ENCODE measurements at regions not wholly inside any gene's neighbourhood (a gene's known extent, or its start where the extent isn't known, plus 50 kb on each side); places are given as distances from the start of the nearest gene placed in this dataset.
"Not testable (repeated sequence)": the region's sequence is repeated elsewhere in the genome, so short reads cannot be mapped to it uniquely, and the experiment has no call there.

DNA sequence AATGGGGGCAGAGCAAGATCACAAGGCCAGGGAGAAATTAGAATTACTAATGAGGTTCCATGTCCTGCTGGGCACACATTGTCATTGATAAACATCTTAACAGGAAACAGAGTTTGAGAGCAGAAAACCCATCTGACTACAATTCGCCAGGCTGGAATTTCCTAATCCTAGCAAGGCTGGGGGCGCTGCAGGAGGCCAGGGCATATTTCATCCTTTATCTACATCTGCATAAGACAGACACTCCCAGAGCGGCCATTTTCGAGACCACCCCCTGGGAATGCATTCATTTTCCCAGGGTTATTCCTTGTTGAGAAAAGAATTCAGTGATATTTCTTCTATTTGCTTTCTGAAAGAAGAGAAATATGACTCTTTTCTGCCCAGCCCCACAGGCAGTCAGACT, 152.7 kb downstream of the SUCLG1 start:
- TF ChIP-seq, protein P1, sequence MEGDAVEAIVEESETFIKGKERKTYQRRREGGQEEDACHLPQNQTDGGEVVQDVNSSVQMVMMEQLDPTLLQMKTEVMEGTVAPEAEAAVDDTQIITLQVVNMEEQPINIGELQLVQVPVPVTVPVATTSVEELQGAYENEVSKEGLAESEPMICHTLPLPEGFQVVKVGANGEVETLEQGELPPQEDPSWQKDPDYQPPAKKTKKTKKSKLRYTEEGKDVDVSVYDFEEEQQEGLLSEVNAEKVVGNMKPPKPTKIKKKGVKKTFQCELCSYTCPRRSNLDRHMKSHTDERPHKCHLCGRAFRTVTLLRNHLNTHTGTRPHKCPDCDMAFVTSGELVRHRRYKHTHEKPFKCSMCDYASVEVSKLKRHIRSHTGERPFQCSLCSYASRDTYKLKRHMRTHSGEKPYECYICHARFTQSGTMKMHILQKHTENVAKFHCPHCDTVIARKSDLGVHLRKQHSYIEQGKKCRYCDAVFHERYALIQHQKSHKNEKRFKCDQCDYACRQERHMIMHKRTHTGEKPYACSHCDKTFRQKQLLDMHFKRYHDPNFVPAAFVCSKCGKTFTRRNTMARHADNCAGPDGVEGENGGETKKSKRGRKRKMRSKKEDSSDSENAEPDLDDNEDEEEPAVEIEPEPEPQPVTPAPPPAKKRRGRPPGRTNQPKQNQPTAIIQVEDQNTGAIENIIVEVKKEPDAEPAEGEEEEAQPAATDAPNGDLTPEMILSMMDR (IDR thresholded peaks at IDR 0.05; ENCODE audit: control extremely low read depth, extremely low read depth, low read depth, missing control alignments) = no peak
- no peak for DNase-seq (ENCODE audit: extremely low spot score)
- ChIA-PET POLR2A (no interaction called here), CTCF (interaction anchor here (1.9 to 4.0 kb wide), 2 partner anchors 7 to 10 kb away, joined by 5 to 36 read pairs; no protein-coding TSS in a partner anchor)

DNA sequence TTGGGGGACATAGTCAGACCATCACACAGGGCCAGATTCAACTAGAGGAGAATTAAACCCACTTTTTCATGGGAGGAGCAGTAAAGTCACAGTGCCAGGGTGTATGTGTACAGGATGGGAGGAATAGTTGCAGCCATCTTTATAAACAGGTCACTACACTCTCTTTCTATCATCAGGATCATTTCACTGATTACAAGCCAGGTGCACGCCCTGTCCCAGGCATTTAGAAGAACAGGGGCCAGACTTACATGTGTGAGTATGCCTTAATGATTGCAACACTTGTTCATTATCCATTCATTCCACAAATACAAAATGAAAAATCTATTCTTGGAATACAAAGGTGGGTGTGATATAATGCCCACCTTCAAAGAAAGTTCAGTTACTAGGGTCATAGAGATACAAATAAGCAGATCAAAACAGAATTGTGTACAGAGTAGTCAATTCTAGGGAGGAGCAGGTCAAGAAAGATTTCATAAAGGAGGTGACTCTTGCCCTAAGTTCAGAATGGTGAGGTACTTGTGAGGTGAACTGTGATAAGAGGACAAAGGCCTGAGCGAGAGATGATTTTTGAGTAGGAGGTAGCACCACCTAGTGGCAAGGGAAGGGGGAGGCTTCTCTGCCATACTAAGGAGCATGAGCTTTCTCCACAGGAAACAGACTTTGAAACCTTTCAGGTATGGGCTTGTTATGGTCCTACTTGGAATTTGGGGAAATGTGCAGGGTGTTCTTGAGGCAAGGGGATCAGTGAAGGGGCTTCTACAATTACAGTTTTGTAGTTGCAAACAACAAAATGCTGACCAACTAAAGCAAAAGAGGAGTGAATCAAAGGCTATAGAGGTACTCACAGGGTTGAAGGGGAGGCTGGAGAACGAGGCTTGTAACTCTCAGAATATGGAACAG, 156.3 kb downstream of the SUCLG1 start:
- TF ChIP-seq, protein P1 (IDR thresholded peaks at IDR 0.05; ENCODE audit: control extremely low read depth, extremely low read depth, low read depth, missing control alignments) = peak; percentile 84
- ChIA-PET CTCF (interaction anchor here (0.6 to 4.0 kb wide), 10 partner anchors 11 to 280 kb away, joined by 3 to 36 read pairs (median 3); no protein-coding TSS in a partner anchor), POLR2A (no interaction called here)
- DNase-seq (ENCODE audit: extremely low spot score) = peak; percentile 66

DNA sequence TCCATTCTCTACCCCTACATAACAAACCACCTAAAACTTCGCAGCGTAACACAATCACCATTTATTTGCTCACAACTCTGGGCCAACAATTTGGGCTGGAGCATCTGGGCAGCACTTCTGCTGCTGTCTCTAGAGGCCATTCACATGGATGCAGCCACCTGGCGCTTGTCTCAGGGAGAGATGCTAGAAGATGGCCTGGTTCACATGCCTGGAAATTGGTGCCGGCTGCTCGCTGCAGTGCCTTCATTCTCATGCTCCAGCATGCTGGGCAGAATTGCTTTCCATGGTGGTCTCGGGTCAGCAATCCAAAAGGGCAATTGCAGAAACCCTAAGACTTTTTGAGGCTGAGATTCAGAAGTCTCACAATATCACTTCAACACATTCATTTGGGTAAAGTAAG, 157.4 kb downstream of the SUCLG1 start:
- DNase-seq (ENCODE audit: extremely low spot score) = no peak
- TF ChIP-seq, protein P1 (IDR thresholded peaks at IDR 0.05; ENCODE audit: control extremely low read depth, extremely low read depth, low read depth, missing control alignments) = no peak
- ChIA-PET POLR2A (no interaction called here), CTCF (no interaction called here)

DNA sequence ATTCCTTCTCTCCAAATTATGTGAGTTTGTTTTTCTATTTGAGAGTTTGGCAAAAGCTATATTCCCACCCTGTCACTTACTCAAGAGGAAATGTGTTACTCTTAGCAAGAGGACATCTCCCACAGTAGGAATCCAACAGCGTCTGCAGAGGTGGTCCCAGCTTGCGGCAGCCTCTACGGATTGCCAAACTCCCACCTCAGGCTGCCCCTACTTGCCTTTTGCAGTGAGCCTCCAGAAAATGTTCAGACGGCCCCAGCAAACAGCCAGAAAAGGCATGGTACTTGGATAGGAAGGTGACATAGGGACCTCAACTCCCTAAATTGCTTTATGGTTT, 158.4 kb downstream of the SUCLG1 start:
- no peak for DNase-seq (ENCODE audit: extremely low spot score)
- ChIA-PET POLR2A (no interaction called here), CTCF (interaction anchor here (1.3 kb wide), 1 partner anchor 14 kb away, joined by 5 read pairs; no protein-coding TSS in a partner anchor)
- TF ChIP-seq, protein P1 (IDR thresholded peaks at IDR 0.05; ENCODE audit: control extremely low read depth, extremely low read depth, low read depth, missing control alignments) = no peak

DNA sequence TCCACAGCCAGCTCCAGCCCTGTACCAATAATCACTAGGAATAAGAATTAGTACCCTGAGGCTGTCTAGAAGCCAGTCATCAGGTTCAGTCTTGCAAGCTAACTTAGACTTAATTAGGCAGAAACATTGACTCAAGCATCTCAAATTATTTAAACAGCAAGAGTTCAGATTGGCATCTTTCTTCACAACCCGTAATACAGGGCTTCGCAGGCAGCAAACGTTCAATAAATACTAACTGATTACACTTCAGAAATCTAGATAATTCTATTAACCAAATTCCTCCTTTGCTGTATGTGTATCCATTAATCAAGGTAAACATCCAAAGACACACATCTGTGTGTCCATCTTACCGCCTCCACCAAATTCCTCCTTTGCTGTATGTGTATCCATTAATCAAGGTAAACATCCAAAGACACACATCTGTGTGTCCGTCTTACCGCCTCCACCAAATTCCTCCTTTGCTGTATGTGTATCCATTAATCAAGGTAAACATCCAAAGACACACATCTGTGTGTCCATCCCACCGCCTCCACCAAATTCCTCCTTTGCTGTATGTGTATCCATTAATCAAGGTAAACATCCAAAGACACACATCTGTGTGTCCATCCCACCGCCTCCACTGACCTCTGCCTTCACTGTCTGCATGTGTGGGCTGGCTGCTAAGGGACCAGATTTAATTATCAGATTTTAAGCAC, 158.9 kb downstream of the SUCLG1 start:
- CTCF ChIA-PET = interaction anchor here (1.3 to 2.3 kb wide), 4 partner anchors 11 to 15 kb away, joined by 3 to 12 read pairs (median 5); no protein-coding TSS in a partner anchor

DNA sequence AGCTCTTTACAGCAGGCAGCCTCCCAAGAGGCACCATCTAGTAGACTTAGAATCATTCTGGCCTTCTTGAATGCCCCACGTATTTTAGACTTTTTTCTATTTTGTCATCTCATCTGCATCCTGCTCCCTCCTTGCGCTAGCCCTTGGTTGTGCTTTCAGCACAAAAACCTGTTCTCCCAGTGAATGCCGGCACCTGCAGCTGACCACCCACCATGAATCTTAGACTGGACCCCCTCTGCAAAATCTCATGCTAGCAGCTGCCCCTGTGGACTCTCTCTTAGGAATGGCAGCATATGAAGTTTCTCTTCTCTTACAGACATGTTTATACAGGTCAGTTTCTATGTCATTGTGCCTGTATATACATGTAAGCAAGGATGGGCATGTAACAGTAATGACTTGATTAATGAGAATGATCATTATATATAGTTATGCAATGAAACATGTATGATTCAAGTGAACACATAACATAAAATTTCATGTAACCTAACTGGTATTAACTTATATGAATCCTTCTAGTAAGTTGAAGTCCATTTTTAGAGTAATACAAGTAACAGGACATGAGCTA, 159.8 kb downstream of the SUCLG1 start:
- TF ChIP-seq, protein P1 (IDR thresholded peaks at IDR 0.05; ENCODE audit: control extremely low read depth, extremely low read depth, low read depth, missing control alignments) = no peak
- ChIA-PET CTCF (interaction anchor here (1.0 to 2.3 kb wide), 4 partner anchors 11 to 15 kb away, joined by 3 to 12 read pairs (median 4); no protein-coding TSS in a partner anchor), POLR2A (no interaction called here)
- DNase-seq (ENCODE audit: extremely low spot score) = no peak

More for the DNA sequence above, 158.9 kb downstream of the SUCLG1 start:
- POLR2A ChIA-PET; DNase-seq (ENCODE audit: extremely low spot score): not testable (repeated sequence)
